ENCODE measurements at regions not wholly inside any gene's neighbourhood (a gene's known extent, or its start where the extent isn't known, plus 50 kb on each side); places are given as distances from the start of the nearest gene placed in this dataset.

- Histone ChIP-seq H3K36me3 (no peaks in the 10 kb centered on the region), H3K4me1 (no peaks in the 10 kb centered on the region), H3K27me3 (no peaks in the 10 kb centered on the region), H3K9me3 (no peaks in the 10 kb centered on the region), H3K4me3 (no peak overlapping the region), H3K27ac (no peak overlapping the region)
- TF ChIP-seq POLR2A (IDR thresholded peaks at IDR 0.05) = no peak
- TF ChIP-seq, protein P1, sequence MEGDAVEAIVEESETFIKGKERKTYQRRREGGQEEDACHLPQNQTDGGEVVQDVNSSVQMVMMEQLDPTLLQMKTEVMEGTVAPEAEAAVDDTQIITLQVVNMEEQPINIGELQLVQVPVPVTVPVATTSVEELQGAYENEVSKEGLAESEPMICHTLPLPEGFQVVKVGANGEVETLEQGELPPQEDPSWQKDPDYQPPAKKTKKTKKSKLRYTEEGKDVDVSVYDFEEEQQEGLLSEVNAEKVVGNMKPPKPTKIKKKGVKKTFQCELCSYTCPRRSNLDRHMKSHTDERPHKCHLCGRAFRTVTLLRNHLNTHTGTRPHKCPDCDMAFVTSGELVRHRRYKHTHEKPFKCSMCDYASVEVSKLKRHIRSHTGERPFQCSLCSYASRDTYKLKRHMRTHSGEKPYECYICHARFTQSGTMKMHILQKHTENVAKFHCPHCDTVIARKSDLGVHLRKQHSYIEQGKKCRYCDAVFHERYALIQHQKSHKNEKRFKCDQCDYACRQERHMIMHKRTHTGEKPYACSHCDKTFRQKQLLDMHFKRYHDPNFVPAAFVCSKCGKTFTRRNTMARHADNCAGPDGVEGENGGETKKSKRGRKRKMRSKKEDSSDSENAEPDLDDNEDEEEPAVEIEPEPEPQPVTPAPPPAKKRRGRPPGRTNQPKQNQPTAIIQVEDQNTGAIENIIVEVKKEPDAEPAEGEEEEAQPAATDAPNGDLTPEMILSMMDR (IDR thresholded peaks at IDR 0.05) = no peak
- DNase-seq = no peak
- intact Hi-C loops (cut with DNase I; ENCODE audit: low total_unique reads) = no loop called here
Measured at GRCh38 chr5:142432961-142433360, 108.1 kb upstream of the SPRY4 start.

- intact Hi-C loops (cut with DNase I; ENCODE audit: low total_unique reads) = no loop called here
- no peaks in the 10 kb centered on the region for H3K27me3 ChIP-seq
- H3K4me1 ChIP-seq = no peaks in the 10 kb centered on the region
- H3K9me3 ChIP-seq = no peaks in the 10 kb centered on the region
- DNase-seq = no peak
- no peak overlapping the region for H3K27ac ChIP-seq
- H3K4me3 ChIP-seq = no peak overlapping the region
- TF ChIP-seq, protein P1 (IDR thresholded peaks at IDR 0.05) = no peak
- TF ChIP-seq POLR2A (IDR thresholded peaks at IDR 0.05) = no peak
- H3K36me3 ChIP-seq = no peaks in the 10 kb centered on the region
Measured at GRCh38 chr5:142432369-142432863, 107.6 kb upstream of the SPRY4 start.

- Histone ChIP-seq H3K36me3 (no peaks in the 10 kb centered on the region), H3K4me3 (no peak overlapping the region), H3K27me3 (no peaks in the 10 kb centered on the region), H3K27ac (no peak overlapping the region), H3K9me3 (no peaks in the 10 kb centered on the region), H3K4me1 (no peaks in the 10 kb centered on the region)
- TF ChIP-seq, protein P1 (IDR thresholded peaks at IDR 0.05) = no peak
- TF ChIP-seq POLR2A (IDR thresholded peaks at IDR 0.05) = no peak
- intact Hi-C loops (cut with DNase I; ENCODE audit: low total_unique reads) = no loop called here
- DNase-seq = no peak
Measured at GRCh38 chr5:142428773-142429473, 104.1 kb upstream of the SPRY4 start.

DNA sequence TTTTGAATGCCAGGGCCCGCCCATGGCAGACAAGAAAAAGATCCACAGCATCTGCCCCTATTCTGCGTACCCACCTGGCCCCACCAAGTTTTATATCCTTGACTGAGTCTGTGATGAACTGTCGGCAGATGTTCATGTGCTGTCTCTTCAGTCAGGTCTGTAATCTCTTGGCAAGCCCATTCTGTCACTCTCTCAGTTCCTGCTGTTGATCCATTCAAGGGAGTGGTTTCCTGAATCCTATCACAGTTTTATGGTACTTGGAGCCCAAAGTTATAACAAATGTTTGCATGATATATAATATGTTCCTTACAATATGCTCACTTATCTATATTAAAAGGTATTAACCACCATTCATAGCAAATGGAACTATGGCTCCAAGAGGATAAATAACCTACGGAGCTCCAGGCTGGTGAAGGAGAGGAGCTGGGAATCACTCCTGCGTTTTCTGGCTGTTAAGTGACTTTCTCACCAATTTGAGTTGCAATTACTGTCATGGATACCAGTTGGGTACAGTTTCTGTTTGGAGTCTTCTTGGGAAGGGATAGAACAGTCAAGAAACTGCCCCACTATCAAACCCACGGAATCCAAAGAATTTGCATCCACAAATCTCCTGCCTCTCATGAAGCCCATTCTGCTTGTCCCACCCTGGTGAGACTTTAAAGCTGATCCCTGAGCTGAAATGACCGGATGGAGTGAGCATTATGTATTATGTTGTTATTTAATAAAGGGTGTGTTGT is 103.4 kb upstream of the SPRY4 start:
- H3K4me3 ChIP-seq = no peak overlapping the region
- no peaks in the 10 kb centered on the region for H3K36me3 ChIP-seq
- no peak for DNase-seq
- no peak for TF ChIP-seq POLR2A (IDR thresholded peaks at IDR 0.05)
- TF ChIP-seq, protein P1 (IDR thresholded peaks at IDR 0.05) = no peak
- no peaks in the 10 kb centered on the region for H3K27me3 ChIP-seq
- no peaks in the 10 kb centered on the region for H3K4me1 ChIP-seq
- intact Hi-C loops (cut with DNase I; ENCODE audit: low total_unique reads) = no loop called here
- H3K9me3 ChIP-seq = no peaks in the 10 kb centered on the region
- H3K27ac ChIP-seq = no peak overlapping the region

- no peaks in the 10 kb centered on the region for H3K27me3 ChIP-seq
- intact Hi-C loops (cut with DNase I; ENCODE audit: low total_unique reads) = no loop called here
- DNase-seq = no peak
- H3K27ac ChIP-seq = no peak overlapping the region
- H3K4me3 ChIP-seq = no peak overlapping the region
- H3K4me1 ChIP-seq = no peaks in the 10 kb centered on the region
- H3K36me3 ChIP-seq = no peaks in the 10 kb centered on the region
- H3K9me3 ChIP-seq = no peaks in the 10 kb centered on the region
- no peak for TF ChIP-seq POLR2A (IDR thresholded peaks at IDR 0.05)
- TF ChIP-seq, protein P1 (IDR thresholded peaks at IDR 0.05) = no peak
Measured at GRCh38 chr5:142427529-142427928, 102.7 kb upstream of the SPRY4 start.
